Keratinocyte (primary cell): ENCODE measurements at regions not wholly inside any gene's neighbourhood (a gene's known extent, or its start where the extent isn't known, plus 50 kb on each side); places are given as distances from the start of the nearest gene placed in this dataset.

Source experiments
- CTCF ChIP-seq, 3 experiments: IDR thresholded peaks in 1 of 3; conservative IDR thresholded peaks in 1 of 3; optimal IDR thresholded peaks in 1 of 3; 2 replicates in 2 of 3; 3 replicates in 1 of 3; pipeline versions ENCODE3 to v1.5.1; 2011; ENCODE audit warnings: low read length in 3 of 3, mild to moderate bottlenecking in 3 of 3, moderate library complexity in 2 of 3, control low read depth in 1 of 3, inconsistent platforms in 1 of 3; ENCODE audit not compliant: insufficient read depth in 2 of 3; ENCODE audit errors: extremely low read depth in 1 of 3
- EZH2 ChIP-seq: IDR thresholded peaks from one replicate; pipeline ENCODE4 v1.6.1; 2012; ENCODE audit warnings: inconsistent platforms, mild to moderate bottlenecking, low read length, moderate library complexity

DNA sequence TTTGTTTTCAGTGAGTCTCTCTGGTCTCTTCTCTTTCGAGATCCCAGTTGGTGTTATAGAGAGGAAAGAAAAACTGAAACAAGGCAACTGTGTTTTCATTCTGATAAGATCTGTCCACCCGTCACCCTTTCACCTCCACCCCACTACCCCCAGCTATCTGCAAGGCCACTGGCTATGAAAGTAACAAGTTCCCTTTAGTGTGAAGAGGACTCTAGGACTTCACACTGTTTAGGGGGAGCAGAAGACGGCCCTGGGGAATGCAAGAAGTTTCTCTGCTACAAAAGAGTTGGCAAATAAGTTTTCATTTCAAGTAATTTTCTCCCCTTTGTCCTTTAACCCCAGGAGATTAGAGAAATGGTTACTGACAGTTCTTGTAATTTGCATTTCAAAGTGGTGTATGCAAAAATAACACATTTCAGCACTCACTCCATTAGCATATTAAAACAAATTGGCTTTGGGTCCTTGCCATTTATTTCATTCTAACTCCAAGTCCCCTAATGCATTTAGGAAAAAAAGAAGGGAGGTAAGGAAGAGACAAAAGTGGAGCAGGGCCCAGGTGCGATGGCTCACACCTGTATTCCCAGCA is 79.6 kb upstream of the PPM1J start:
- TF ChIP-seq CTCF (optimal IDR thresholded peaks at IDR 0.05 in 1 of 3, IDR thresholded peaks at IDR 0.05 in 1 of 3, conservative IDR thresholded peaks at IDR 0.05 in 1 of 3; ENCODE audit: extremely low read depth in 1 of 3, insufficient read depth in 2 of 3, low read length in 3 of 3) (no peak), EZH2 (no peak)
